ENCODE measurements at regions not wholly inside any gene's neighbourhood (a gene's known extent, or its start where the extent isn't known, plus 50 kb on each side); places are given as distances from the start of the nearest gene placed in this dataset.
"Not testable (repeated sequence)": the region's sequence is repeated elsewhere in the genome, so short reads cannot be mapped to it uniquely, and the experiment has no call there.

GRCh38 chr2:193315428-193316091 lies 1120.8 kb upstream of the TMEFF2 start:
- no peak for DNase-seq (ENCODE audit: low spot score)

DNA sequence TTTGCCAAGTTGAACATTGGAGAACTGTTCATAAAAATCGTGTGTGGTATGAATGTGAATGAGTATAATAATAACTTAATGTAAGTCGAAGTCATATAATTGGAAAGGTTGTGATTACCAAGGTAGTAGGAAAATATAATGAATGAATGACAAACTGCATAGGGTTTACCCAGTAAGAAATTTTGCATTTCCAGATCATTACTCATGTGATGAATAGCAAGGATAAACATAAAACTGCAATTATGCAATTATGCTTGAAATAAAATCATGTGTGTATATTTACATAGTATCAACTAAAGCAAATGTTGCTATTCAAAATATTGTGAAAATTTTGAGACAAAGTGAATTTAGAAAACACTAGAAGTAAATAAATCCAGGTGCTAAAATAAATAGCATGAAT lies 1108.7 kb upstream of the TMEFF2 start:
- DNase-seq (ENCODE audit: low spot score) = no peak

GRCh38 chr2:193294371-193294770 lies 1099.6 kb upstream of the TMEFF2 start:
- no peak for DNase-seq (ENCODE audit: low spot score)

DNA sequence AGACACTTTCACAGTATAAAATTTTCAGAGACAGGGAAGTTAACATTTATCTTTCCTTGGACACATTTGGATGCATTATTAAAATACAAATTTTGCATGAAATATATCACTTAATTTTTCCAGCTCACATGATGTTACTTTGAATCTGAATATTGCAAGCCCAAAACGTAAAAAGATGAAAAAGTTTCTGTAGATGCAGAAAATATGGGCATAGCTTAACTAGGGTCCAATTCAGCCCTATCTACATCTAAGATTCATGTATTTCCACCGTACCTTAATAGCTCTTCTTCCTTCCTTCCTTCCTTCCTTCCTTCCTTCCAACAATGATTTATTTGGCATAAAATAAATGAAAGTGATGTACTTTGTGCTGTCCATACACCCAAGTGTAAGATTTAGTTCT lies 1084.6 kb upstream of the TMEFF2 start:
- no peak for DNase-seq (ENCODE audit: low spot score)

DNA sequence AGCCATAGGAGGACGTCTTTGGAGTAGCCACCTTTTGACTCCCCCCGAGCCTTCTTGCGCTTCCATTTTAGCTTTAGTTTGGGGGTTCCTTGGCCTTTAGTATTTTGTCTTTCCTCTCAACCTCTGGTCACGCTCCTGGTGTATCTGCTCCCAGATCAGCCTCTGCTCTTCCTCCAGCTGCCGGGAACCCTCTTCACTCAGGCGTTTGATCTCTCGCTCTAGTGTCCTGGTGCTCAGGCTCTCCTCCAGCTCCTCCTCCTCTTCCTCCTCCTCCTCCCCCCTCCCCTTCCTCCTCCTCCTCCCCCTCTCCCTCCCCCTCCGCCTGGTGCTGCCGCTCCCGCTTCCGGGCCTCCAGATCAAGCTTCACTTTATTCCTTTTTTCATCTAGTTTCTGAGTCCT lies 1082.3 kb upstream of the TMEFF2 start:
- no peak for DNase-seq (ENCODE audit: low spot score)

DNA sequence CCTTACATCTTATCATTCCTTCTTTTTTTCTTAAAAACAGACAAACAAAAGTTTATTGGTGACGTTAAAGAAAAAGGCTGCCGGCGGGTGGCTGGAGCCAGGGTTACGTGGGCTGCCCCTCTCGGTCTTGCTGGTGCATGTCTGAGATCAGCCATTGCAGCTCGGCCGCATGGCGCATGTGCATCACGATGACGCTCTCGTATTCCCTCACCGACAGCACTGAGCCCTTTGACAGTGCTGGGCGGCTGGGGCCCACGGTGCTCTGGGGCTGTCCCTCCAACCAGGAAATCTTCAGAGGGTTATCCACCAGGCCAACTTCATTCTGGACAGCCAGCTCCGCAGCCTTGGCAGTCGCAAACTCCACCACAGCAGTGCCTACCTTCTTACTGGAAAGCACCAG lies 1081.8 kb upstream of the TMEFF2 start:
- DNase-seq (ENCODE audit: low spot score) = no peak

GRCh38 chr2:193276069-193276468 lies 1081.3 kb upstream of the TMEFF2 start:
- no peak for DNase-seq (ENCODE audit: low spot score)

- DNase-seq (ENCODE audit: low spot score) = no peak
Measured at GRCh38 chr2:193272011-193272410, 1077.3 kb upstream of the TMEFF2 start.

DNA sequence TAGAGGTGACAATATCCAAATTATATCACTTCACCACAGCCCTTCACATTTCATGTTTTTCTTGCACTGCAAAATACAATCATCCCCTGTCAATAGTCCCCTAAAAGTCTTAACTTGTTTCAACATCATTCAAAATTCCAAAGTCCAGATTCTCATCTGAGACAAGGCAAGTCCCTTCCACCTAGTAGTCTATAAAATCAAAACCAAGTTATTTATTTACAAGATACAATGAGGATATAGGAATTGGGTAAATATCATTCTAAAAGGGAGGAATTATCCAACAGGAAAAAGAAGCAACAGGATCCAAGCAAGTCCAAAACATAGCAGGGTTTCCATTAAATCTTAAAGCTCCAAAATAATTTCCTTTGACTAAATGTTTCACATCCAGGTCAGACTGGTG lies 1076.1 kb upstream of the TMEFF2 start:
- no peak for DNase-seq (ENCODE audit: low spot score)

GRCh38 chr2:193267496-193268002 lies 1072.8 kb upstream of the TMEFF2 start:
- no peak for DNase-seq (ENCODE audit: low spot score)

GRCh38 chr2:193253014-193253530 lies 1058.3 kb upstream of the TMEFF2 start:
- no peak for DNase-seq (ENCODE audit: low spot score)

GRCh38 chr2:193251909-193252308 lies 1057.2 kb upstream of the TMEFF2 start:
- no peak for DNase-seq (ENCODE audit: low spot score)

DNA sequence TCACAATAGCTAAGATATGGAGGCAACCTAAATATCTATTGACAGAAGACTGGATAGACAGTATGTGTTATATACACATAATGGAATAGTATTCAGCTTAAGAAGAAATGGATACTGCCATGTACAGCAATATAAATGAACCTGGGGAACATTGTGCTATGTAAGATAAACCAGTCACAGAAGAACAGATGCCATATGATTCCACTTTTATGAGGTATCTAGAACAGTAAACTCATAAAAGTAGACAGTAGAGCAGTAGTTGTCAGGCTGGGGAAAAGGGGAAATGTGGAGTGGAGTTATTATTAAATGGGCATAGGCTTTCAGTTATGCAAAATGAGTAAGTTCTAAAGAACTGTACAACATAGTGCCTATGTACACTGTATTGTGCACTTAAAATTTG lies 1055.7 kb upstream of the TMEFF2 start:
- no peak for DNase-seq (ENCODE audit: low spot score)

GRCh38 chr2:193240752-193241151 lies 1046.0 kb upstream of the TMEFF2 start:
- no peak for DNase-seq (ENCODE audit: low spot score)

- no peak for DNase-seq (ENCODE audit: low spot score)
Measured at GRCh38 chr2:193231634-193232033, 1036.9 kb upstream of the TMEFF2 start.

DNA sequence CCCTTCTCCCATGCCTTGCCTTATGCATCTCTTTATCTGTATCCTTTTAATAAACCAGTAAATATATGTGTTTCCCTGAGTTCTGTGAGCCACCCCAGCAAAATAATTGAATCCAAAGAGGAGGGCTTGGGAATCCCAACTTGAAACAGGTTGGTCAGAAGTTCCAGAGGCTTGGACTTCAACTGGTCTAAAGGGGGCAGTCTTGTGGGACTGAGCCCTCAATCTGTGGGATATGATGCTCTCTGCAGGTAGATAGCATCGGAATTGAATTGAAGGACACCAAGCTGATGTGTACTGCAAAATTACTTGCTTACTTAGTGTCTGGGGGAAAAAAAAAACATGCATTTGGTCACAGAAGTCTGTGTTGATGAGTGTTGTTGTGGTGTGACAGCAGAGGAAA lies 1033.5 kb upstream of the TMEFF2 start:
- DNase-seq (ENCODE audit: low spot score) = no peak

GRCh38 chr2:193222454-193222853 lies 1027.7 kb upstream of the TMEFF2 start:
- DNase-seq (ENCODE audit: low spot score) = no peak

- no peak for DNase-seq (ENCODE audit: low spot score)
Measured at GRCh38 chr2:193219413-193219812, 1024.7 kb upstream of the TMEFF2 start.

- DNase-seq (ENCODE audit: low spot score) = no peak
Measured at GRCh38 chr2:193201583-193201982, 1006.9 kb upstream of the TMEFF2 start.

DNA sequence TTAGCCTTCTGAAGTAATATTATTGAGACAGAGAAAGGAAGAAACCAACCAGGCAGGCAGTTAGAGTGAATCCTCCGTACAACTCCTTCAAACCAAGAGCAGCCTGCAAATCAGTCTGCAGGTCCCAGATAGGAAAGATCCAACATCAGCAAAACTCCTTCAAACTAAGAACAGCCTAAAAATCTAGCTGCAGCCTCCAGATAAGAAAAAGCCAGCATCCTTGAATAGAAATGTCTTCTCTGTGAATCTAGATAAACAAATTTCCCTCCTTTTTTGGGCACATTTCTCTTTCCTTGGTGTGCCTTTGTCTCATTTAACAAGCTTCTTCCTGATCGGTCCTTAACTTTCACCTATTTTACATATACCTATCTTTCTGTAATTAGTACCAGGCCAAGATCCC lies 1004.6 kb upstream of the TMEFF2 start:
- no peak for DNase-seq (ENCODE audit: low spot score)

GRCh38 chr2:193187816-193188215 lies 993.1 kb upstream of the TMEFF2 start:
- DNase-seq (ENCODE audit: low spot score) = no peak

- DNase-seq (ENCODE audit: low spot score) = not testable (repeated sequence)
Measured at GRCh38 chr2:193170981-193171380, 976.2 kb upstream of the TMEFF2 start.

GRCh38 chr2:193156480-193156879 lies 961.7 kb upstream of the TMEFF2 start:
- no peak for DNase-seq (ENCODE audit: low spot score)

- DNase-seq (ENCODE audit: low spot score) = no peak
Measured at GRCh38 chr2:193154076-193154475, 959.3 kb upstream of the TMEFF2 start.

Data from germinal center (tissue), 1 donor.